Ovary (tissue), 3 donors: ENCODE measurements at regions not wholly inside any gene's neighbourhood (a gene's known extent, or its start where the extent isn't known, plus 50 kb on each side); places are given as distances from the start of the nearest gene placed in this dataset.

Source experiments
- CTCF ChIP-seq, 3 donors: fragments of 450-650 bp in 2 of 3; fragments of 200-600 bp in 1 of 3; IDR thresholded peaks; one replicate each; pipeline versions ENCODE4 v1.5.1 to v1.8.0; 2016 to 2022; ENCODE audit warnings: antibody characterized with exemption in 3 of 3, mild to moderate bottlenecking in 1 of 3
- EP300 ChIP-seq: sonication (generic); formaldehyde crosslinking; IDR thresholded peaks from one replicate; pipeline ENCODE4 v1.6.1; 2017; ENCODE audit warnings: antibody characterized with exemption
- POLR2A ChIP-seq: fragments of 450-650 bp; IDR thresholded peaks from one replicate; pipeline ENCODE4 v1.6.1; 2017; ENCODE audit warnings: antibody characterized with exemption, mild to moderate bottlenecking, moderate library complexity
- donor health status: DM: no; HTN: no; CAD: no.

DNA sequence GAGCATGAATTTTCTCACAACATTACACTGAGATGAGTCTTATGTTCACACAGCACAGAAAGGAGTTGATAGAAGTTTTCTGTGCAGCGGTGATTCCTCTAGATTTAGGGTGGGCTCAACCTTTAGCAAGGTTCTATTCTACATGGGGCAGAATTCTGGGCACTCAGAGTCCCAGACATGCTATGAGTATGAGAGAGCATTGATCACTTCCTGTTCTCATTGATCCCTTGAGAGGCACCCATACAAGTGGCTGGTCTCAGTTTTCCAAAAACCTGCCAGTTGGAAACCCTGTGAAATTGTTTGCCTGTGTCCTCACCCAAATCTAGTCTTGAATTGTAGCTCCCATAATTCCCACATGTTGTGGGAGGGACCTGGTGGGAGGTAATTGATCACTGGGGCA, 112.5 kb upstream of the NR2F2 start:
- TF ChIP-seq CTCF (IDR thresholded peaks at IDR 0.05) (no peak), POLR2A (no peak), EP300 (no peak)
